ENCODE measurements at regions not wholly inside any gene's neighbourhood (a gene's known extent, or its start where the extent isn't known, plus 50 kb on each side); places are given as distances from the start of the nearest gene placed in this dataset.

DNA sequence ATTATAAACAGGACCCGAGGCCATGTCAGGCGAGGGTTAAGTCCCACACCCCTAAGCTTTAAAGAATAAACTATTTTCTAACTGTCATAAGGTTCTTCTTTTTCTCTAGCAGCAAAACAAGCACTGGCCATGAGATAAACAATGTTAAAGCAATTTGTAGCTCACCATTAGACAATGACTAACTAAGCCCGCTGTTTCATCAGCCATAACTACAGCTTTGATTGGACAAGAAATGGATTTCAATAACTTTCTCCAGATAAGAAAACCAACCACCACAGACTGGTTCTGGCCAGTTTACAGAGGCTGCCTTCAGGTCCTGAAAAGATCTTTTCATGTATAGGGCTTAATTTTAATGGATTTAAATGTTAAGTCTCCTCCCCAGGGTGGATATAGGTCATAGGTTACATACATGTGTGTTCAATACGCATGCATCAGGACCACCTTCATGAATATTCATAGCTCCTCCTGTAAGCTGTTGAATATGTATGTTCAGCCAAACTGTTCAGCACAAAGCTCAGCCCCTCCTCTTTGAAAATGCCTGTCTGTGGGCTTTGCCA is 108.7 kb upstream of the RAB6C start:
- no peak for DNase-seq (ENCODE audit: low spot score)

DNA sequence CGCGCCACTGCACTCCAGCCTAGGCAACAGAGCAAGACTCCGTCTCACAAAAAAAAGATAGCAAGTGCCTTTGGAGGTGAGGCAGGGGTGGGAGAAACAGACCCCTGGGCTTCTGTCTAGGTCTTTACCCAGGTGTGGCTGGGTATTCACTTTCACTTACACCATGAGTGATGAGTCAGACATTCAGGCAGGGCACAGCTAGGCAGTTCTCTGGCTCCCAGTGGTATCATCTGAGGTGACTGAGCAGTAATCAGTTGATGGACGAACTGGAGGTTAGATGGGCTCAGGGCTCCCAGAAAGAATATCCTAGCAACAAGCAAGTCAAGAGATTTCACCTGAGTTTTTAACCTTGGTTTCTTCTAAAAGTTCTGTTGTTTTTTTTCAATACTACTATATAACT is 107.0 kb upstream of the RAB6C start:
- DNase-seq (ENCODE audit: low spot score) = no peak

- DNase-seq (ENCODE audit: low spot score) = peak; percentile 7
Measured at GRCh38 chr2:129876541-129876940, 102.9 kb upstream of the RAB6C start.

DNA sequence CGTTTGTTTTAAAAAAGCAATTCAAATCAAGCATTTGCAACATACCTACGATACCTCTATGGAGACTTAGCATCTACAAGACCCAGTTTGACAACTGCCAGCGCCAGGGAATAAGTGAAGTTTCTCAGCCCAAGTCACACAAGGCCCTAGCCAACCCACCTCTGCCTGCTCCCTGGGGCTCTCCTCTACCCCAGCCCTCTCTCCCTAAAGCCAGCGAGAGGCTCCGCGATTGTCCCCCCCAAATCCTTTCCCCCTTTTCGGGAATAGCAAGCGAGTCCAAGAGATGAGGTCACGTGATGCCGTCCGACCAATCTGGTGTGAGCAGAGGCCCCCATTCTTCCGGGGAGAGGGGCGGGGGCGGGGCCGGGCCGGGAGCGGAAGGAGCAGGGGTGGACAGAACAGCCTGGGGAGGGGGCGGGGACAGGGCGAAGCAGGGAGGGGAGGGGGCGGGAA is 102.2 kb upstream of the RAB6C start:
- DNase-seq (ENCODE audit: low spot score) = peak; percentile 94

DNA sequence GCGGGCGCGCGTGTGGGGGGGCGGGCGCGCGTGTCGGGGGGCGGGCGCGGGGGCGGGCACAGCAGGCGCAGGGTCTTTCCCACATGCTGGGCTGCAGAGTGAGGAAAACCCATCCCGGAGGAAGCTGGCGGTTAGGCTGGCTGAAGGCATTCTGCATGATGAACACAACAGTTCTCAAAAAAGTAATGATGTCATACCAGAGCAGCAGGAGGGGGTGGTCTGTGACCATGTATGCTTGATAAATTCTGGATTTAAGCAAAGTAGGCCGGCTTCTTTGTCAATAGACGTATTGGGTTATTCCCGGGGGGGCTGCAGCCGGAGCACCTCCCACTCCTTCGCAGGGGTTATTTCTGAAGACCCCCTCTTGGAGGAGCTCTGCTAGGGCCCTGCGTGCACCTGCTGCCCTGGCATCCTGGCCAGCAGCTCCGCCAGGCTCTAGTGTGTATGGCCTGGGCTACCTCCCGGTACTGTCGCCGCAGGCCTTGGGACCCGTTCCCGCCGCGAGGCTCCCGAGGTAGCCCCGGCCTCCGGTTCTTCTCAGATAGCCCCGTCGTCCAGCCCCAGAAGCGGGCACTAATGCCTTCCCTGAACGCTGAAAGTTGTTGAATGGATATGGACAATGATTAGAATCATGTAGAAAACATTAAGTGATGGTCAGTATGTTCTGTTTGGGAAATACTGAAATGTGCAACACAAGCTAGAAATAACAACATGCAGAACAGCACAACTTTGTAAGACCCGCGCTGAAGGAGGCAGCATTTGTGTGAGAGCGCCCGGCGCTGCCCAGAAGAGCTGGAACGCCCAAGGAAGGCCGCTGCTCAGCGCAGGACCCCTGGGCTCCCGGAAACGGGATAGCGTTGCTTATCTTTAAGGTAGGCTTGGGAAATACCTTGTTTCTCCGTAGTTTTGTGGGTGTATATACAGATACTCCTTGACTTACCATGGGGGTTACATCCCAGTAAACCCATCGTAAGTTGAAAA is 101.4 kb upstream of the RAB6C start:
- peak; percentile 74 for DNase-seq (ENCODE audit: low spot score)

DNA sequence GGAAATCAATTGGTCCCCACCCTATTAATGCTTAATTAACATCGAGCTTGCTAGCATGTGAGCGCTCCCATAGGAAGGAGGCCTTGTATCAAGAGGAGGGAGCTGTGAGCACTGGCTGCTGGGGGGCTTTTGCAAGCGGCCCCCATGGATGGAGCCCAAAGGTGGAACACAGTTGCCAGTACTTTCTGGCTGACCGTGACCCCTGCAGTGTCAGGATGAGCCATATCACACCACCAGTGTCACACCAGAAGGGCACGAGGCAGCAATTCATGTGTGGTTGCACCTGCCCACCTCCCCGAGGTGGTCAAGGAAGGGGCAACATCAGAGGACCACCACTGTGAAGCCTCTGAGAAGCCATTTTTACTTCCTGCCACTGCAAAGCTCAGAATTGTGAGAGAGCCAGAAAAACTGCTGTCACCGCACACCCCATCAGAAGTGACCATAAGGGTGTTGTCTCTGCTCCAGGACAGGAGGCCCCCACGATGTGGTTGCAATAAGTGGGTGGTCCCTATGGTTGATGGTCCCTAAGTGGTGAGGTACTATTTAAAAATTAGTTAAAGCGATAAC is 99.8 kb upstream of the RAB6C start:
- no peak for DNase-seq (ENCODE audit: low spot score)

DNA sequence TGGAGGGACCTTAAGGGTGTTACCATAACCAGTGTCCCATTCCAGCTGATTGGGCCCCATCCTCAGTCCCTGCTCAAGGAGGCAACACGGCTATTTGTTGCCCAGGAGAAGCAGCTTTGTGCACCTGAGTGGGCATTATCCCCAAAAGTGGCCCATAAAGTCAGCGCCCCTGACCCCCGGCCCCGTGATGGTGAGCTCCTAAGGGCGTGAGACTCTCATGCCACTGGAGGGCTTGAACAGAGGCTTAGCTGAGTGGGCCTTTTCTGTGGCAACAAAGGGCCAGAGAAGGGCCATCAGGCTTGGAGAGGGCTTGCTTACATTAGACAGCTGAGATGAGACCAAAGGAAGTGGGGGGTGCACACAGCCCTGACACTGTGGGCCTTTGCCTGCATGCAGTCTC is 99.2 kb upstream of the RAB6C start:
- DNase-seq (ENCODE audit: low spot score) = no peak

- DNase-seq (ENCODE audit: low spot score) = no peak
Measured at GRCh38 chr2:129880971-129881370, 98.5 kb upstream of the RAB6C start.

DNA sequence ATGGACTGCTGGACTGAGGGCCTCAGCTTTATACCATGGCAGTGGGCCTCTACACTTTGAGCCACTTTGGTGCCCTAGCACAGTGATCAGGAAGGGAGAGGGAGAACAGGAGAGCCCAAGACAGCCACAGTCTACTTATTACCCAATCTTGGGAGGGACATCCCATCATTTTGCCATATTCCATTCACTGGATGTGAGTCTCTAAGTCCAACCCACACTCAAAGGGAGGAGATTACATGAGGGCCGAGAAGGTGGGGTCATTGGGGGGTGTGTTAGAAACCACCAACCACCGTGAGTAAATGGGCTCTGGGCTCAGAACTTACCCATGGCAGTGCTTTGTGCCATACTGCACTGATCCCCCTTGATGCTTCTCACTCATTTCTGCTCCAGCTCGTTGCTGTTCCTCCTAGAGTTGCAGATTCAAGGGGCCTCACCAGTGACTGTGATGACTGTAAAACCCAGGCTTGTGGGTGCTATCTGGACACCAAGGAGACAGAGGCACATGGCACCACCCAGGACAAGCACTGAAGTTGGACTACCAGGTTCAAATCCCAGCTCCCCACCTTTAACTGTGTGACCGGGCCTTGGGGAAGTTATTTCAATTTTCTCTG is 97.6 kb upstream of the RAB6C start:
- DNase-seq (ENCODE audit: low spot score) = no peak

DNA sequence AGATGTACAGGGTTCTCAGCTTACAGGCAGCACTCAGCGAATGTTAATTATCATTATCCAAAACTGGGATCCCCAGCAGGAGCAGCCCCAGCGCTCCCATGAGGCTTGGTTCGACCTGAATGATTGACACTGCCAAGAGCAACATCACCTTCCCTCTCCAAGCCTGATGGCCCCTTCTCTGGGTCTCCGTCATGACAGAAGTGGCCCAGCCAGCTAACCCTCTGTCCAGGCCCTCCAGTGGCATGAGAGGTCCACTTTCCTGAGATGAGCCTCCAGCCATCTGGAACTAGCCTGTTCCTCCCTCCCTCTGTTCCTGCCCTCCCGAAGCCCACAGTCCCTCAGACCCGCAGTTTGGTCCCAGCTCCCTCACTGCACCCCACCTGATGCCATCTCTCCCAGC is 97.0 kb upstream of the RAB6C start:
- no peak for DNase-seq (ENCODE audit: low spot score)

GRCh38 chr2:129883121-129883520 is 96.3 kb upstream of the RAB6C start:
- DNase-seq (ENCODE audit: low spot score) = no peak

DNA sequence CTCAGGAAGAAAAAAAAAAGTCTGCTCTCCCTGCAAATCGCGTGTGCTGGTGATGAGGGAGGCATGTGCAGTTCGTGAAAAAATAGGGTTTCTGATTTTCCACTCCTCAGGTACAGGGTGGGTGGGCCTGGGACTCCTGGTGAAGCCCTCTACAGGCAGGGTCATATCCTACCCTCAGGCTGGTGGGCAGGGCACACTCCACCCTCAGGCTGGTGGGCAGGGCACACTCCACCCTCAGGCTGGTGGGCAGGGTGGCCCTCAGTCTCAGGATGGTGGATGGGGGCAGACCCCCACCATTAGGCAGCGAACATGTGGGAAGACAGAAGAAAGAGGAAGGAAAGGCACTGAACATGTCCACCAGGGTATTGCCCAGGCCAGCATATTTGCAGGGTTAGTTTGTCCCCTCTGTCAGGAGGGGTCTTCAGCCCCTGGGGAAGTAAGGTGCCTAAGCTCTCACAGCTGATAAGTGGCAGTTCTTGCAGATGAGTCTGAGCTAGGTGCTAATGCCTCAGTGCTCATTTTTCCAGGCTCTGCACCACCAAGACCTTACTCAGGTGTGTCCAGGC is 95.2 kb upstream of the RAB6C start:
- no peak for DNase-seq (ENCODE audit: low spot score)

- peak; percentile 6 for DNase-seq (ENCODE audit: low spot score)
Measured at GRCh38 chr2:129885735-129886134, 93.7 kb upstream of the RAB6C start.

DNA sequence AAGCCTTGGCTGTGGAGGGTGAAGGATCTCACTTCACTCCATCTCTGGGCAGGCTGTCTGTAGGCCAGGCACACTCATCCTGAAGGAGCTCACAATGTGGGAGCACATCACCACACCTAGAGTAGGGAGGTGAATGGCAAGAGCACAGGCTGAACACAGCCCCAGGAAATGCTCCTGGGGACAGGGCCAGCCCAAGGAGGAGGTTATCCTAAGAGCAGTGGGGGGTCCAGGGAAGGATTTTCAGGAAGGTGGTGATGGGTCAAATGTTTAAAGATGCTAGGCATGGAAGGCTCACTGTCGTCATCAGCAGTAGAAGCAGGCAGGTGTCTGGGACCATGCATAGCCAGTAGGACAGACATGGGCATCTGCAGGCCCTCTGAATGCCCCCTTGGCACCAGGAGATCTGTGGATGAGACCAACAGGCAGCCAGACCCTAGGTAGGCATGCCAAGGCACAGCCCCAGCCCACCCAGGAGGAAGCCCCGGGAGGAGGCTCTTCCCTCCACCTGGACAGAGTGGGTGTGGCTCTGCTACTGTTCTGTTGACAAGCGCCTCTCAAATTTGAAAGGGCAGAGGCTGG is 91.7 kb upstream of the RAB6C start:
- no peak for DNase-seq (ENCODE audit: low spot score)

DNA sequence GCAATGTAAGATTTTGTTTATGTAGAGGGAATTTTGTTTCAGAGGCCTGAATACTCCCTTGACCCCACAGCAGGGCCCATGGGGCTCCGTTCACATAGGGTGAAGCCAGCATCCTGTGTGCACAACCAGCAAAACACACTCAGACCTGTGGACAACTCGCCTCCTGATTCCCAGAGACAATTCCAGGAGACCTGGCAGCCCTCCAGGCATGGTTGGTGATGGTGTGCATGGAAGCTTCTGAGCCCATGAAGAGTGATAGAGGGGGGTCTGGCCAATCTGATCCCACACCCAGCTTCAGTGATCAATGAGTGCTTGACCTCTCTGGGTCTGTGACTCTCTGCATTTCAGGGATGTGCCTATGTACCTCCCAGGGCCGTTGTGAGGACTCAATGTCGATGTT is 91.0 kb upstream of the RAB6C start:
- no peak for DNase-seq (ENCODE audit: low spot score)

- DNase-seq (ENCODE audit: low spot score) = no peak
Measured at GRCh38 chr2:129888896-129889295, 90.6 kb upstream of the RAB6C start.

- DNase-seq (ENCODE audit: low spot score) = no peak
Measured at GRCh38 chr2:129891341-129892320, 87.8 kb upstream of the RAB6C start.

DNA sequence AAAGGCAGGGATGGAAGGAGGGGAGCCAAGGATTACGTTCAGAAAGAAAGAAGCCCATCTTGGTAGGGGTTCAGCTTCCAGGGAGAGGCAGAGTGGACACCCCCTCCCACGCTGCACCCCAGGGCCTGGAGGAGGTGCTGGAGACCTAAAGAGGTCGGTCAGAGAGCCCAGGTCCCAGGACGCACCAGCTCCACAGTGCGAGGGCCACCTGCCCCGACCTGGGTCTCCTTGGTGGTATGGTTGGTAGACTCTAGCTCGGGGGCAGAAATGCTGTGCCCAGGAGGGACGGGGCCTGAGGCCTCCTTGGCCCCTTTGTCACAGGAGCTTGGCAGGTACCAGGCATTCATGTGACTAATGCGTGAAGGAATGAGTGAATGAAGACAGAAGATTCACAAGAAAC is 87.1 kb upstream of the RAB6C start:
- no peak for DNase-seq (ENCODE audit: low spot score)

GRCh38 chr2:129892773-129893172 is 86.7 kb upstream of the RAB6C start:
- DNase-seq (ENCODE audit: low spot score) = no peak

- no peak for DNase-seq (ENCODE audit: low spot score)
Measured at GRCh38 chr2:129893244-129893643, 86.2 kb upstream of the RAB6C start.

GRCh38 chr2:129894616-129895015 is 84.8 kb upstream of the RAB6C start:
- no peak for DNase-seq (ENCODE audit: low spot score)
